Fibroblast of lung (primary cell): ENCODE measurements at regions not wholly inside any gene's neighbourhood (a gene's known extent, or its start where the extent isn't known, plus 50 kb on each side); places are given as distances from the start of the nearest gene placed in this dataset.

ENCODE experiments used
- CTCF ChIP-seq, 2 donors: IDR thresholded peaks in 1 of 2; conservative IDR thresholded peaks in 1 of 2; 1 replicate in 1 of 2; 2 replicates in 1 of 2; pipeline ENCODE4 v1.5.1; 2011 to 2012; ENCODE audit warnings: low read length in 2 of 2, control low read depth in 1 of 2, inconsistent platforms in 1 of 2, low read depth in 1 of 2, mild to moderate bottlenecking in 1 of 2
- EZH2 ChIP-seq: IDR thresholded peaks from 2 replicates; pipeline ENCODE4 v1.5.1; 2012; ENCODE audit warnings: low read length, control low read depth, mild to moderate bottlenecking; ENCODE audit errors: missing control alignments

- TF ChIP-seq EZH2 (no peak), CTCF (conservative IDR thresholded peaks at IDR 0.05 in 1 of 2, IDR thresholded peaks at IDR 0.05 in 1 of 2; ENCODE audit: low read depth in 1 of 2, low read length in 2 of 2) (no peak)
These were observed 82.8 kb upstream of the TNIK start for GRCh38 chr3:171542976-171543375.
